Left ventricle myocardium inferior (tissue), 1 donor: ENCODE measurements at regions not wholly inside any gene's neighbourhood (a gene's known extent, or its start where the extent isn't known, plus 50 kb on each side); places are given as distances from the start of the nearest gene placed in this dataset.
"Not testable (repeated sequence)": the region's sequence is repeated elsewhere in the genome, so short reads cannot be mapped to it uniquely, and the experiment has no call there.

Experiments
- DNase-seq: peaks from one replicate; pipeline ENCODE4 v3.0.0-alpha.2; 2020
- H3K27ac ChIP-seq: fragments of 200-600 bp; replicated peaks from 2 replicates; pipeline ENCODE4 v1.8.0; 2021
- H3K27me3 ChIP-seq: fragments of 200-600 bp; 2 replicates; pipeline ENCODE4 v1.8.0; 2021; ENCODE audit warnings: low read depth
- H3K36me3 ChIP-seq: fragments of 200-600 bp; 2 replicates; pipeline ENCODE4 v1.8.0; 2021
- H3K4me1 ChIP-seq: fragments of 200-600 bp; 2 replicates; pipeline ENCODE4 v1.8.0; 2021
- H3K4me3 ChIP-seq: fragments of 200-600 bp; 2 replicates; pipeline ENCODE4 v1.8.0; 2021; ENCODE audit warnings: mild to moderate bottlenecking, moderate library complexity
- H3K9me3 ChIP-seq: fragments of 200-600 bp; replicated peaks from 2 replicates; pipeline ENCODE4 v1.8.0; 2021
- CTCF ChIP-seq: fragments of 200-600 bp; IDR thresholded peaks from 2 replicates; pipeline ENCODE4 v1.8.0; 2021; ENCODE audit warnings: antibody characterized with exemption, mild to moderate bottlenecking, borderline replicate concordance
- intact Hi-C: fragments of 100-400 bp; cut with micrococcal nuclease; formaldehyde crosslinking; loops from one replicate; pipeline ENCODE4 v1.11.0; 2022
- donor health status: DM: no; HTN: yes; CAD: no; lungs with severe emphysema.

DNA sequence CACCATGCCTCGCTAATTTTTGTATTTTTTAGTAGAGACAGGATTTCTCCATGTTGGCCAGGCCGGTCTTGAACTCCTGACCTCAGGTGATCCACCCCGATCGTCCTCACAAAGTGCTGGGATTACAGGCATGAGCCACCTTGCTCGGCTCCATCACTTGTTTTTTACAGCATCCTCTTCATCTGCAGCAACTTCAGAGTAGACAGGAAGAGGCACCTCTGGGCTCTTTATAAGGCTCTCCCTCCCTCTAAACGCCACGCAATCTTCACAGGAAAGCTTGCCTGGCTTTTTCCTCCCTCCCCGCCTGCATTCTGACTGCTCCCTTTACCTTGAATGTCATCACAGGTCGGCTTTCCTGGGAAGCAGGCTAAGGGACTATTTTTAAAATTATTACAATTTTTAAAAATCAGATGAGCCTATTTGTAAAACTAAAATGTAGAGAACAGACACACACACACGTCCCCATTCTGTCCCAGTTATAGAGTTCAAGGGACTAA is 111.5 kb upstream of the LDB2 start:
- intact Hi-C loops, result no loop called here
- Histone ChIP-seq H3K36me3 (no peaks in the 10 kb centered on the region), H3K4me1 (no peaks in the 10 kb centered on the region), H3K27me3 (no peaks in the 10 kb centered on the region), H3K4me3 (no peak overlapping the region), H3K9me3 (peaks cover 5% of the 10 kb centered on the region), H3K27ac (no peak overlapping the region)
- TF ChIP-seq CTCF, result no peak
- no peak for DNase-seq

DNA sequence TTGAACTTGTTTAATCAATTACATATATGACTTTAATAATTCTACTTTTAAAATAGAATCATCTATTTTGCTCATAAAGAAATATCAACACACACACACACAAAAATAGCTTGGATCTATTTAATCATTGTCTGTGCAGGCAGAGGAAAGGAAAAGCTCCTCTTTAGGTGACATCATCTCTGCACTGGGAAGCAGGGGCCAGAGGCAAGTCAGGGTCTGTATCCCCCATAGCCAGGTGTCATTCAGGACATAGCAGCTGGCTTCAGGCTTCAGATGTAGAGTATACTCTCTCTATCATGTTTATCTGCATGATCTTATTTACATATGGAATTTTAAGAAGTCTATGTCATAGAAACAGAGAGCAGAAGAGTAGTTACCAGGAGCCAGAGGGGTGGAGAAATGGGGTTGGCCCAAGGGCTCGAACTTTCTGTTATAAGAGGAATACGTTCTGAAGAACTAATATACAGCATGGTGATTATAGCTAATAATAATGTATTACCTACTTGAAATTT is 110.4 kb upstream of the LDB2 start:
- Histone ChIP-seq H3K27ac (no peak overlapping the region), H3K27me3 (no peaks in the 10 kb centered on the region), H3K9me3 (no peaks in the 10 kb centered on the region), H3K36me3 (no peaks in the 10 kb centered on the region), H3K4me1 (no peaks in the 10 kb centered on the region), H3K4me3 (no peak overlapping the region)
- intact Hi-C loops, result no loop called here
- no peak for TF ChIP-seq CTCF
- no peak for DNase-seq

DNA sequence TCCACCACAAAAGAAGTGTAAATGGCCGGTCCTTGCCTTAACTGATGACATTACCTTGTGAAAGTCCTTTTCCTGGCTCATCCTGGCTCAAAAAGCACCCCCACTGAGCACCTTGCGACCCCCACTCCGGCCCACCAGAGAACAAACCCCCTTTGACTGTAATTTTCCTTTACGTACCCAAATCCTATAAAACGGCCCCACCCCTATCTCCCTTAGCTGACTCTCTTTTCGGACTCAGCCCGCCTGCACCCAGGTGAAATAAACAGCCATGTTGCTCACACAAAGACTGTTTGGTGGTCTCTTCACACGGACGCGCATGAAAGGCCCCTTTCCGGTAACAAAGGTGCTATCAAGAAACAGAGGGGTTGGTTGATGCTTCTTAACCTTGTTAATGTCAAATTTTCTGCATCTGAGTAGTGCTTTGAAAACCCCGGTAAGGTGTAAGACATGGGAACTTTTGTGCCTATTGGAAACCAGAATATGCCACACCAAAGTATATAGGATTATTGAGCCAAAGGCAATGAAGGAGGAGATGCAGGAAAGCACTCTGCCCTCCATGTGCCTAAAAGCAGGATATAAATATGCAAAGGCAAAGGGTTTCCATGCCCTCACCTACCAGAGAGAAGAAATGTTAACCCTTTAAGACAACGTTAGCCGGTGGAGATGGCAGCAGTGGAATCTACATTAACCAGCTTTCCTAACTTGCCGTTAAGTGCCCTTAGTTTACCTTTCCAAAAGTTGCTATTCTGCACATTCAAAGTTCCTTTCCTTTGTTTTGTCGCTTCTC is 105.4 kb upstream of the LDB2 start:
- H3K9me3 ChIP-seq, H3K36me3 ChIP-seq, H3K27me3 ChIP-seq, H3K4me3 ChIP-seq, intact Hi-C loops, H3K4me1 ChIP-seq, H3K27ac ChIP-seq, DNase-seq: not testable (repeated sequence)

GRCh38 chr4:16995451-16995850 is 97.0 kb upstream of the LDB2 start:
- Histone ChIP-seq H3K36me3 (no peaks in the 10 kb centered on the region), H3K9me3 (no peaks in the 10 kb centered on the region), H3K27ac (no peak overlapping the region), H3K4me3 (no peak overlapping the region), H3K4me1 (peaks cover 6% of the 10 kb centered on the region), H3K27me3 (no peaks in the 10 kb centered on the region)
- no peak for TF ChIP-seq CTCF
- intact Hi-C loops, result no loop called here
- DNase-seq, result no peak

DNA sequence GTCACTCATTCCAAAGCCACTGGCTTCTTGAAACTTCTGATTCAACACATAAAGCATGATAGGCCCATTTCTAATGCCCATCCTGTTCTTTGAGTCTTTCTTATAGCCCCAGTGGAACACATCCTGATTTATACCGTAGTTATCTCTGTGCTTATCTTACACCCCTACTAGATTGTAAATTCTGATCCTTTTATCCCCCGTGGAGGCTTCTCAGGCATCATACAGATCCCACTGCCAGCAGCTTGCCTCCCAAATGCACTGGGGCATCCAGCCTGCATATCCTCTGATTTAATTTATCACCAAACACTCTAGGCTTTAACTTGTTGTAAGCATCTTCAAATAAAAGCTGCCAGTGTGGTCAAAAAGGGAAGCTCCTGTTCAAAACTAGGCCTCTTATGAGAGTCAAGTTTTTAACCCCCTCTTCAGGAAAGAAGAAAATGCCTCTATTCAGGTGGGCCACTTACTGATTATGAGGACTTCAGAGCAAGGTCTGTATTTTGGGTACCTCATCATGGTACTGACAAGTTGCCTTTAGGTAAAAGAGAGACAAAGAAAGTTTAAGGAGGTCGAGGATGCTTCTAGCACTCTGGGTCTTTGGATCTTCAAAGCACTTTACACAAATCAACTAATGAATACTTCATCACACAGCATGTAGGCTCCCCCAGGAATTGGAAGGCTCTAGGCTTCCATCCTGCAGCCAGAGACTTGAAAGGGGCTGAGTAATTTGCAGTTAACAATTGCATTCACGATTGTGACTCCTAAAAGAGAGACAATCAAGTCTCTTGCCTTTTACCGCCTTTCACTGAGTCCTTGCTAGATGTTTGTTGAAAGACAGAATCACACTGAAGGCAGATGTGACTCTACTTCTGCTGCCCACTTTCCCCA is 95.8 kb upstream of the LDB2 start:
- Histone ChIP-seq H3K9me3 (no peaks in the 10 kb centered on the region), H3K36me3 (no peaks in the 10 kb centered on the region), H3K27me3 (no peaks in the 10 kb centered on the region), H3K4me1 (peaks cover 6% of the 10 kb centered on the region), H3K27ac (no peak overlapping the region), H3K4me3 (no peak overlapping the region)
- intact Hi-C loops, result no loop called here
- DNase-seq, result no peak
- TF ChIP-seq CTCF, result no peak
